PC-3 (cell line): ENCODE measurements at regions not wholly inside any gene's neighbourhood (a gene's known extent, or its start where the extent isn't known, plus 50 kb on each side); places are given as distances from the start of the nearest gene placed in this dataset.
A peak's percentile ranks its signal among the peaks of the same experiment; 100 is the strongest.

Experiments
- ATAC-seq: fragments of 200-7000 bp; cut with Tn5 transposase; 2 replicates; pipeline ENCODE4 v1.9.1; 2020; ENCODE audit warnings: mild to moderate bottlenecking, moderate library complexity
- BruUV-seq: library from RNA; stranded (reverse); fragments of 400-500 nt; replicated peaks from 2 replicates; lab custom pipeline; 2021; lab: Mats Ljungman, UMichigan
- CTCF ChIA-PET: fragments of 300-600 bp; sonication (Branson Sonifier 250); formaldehyde crosslinking; loops from one replicate; lab custom pipeline; 2022; ENCODE audit warnings: antibody characterized with exemption; lab: Charles Lee
- POLR2A ChIA-PET: fragments of 300-600 bp; sonication (Branson Sonifier 250); formaldehyde crosslinking; loops from one replicate; lab custom pipeline; 2022; ENCODE audit warnings: antibody characterized with exemption; ENCODE audit not compliant: unreplicated experiment; lab: Charles Lee
- DNase-seq: peaks from one replicate; pipeline ENCODE4 v3.0.0-alpha.2; 2015
- H2AFZ ChIP-seq: fragments of 300-600 bp; sonication (generic); 2 replicates; pipeline ENCODE4 v1.6.0; 2016; ENCODE audit warnings: antibody characterized with exemption, low read length
- H3F3A ChIP-seq: fragments of 300-600 bp; sonication (generic); one replicate; pipeline ENCODE4 v1.6.0; 2017; ENCODE audit warnings: antibody characterized with exemption, low read length, control low read depth, mild to moderate bottlenecking; ENCODE audit not compliant: unreplicated experiment
- H3K27ac ChIP-seq: fragments of 300-600 bp; sonication (generic); 2 replicates; pipeline ENCODE4 v1.5.1; 2016; ENCODE audit warnings: mild to moderate bottlenecking, low read length
- H3K27me3 ChIP-seq: fragments of 300-600 bp; sonication (generic); 2 replicates; pipeline ENCODE4 v1.6.1; 2016; ENCODE audit warnings: low read length, mixed read lengths
- H3K36me3 ChIP-seq: fragments of 300-600 bp; sonication (generic); 2 replicates; pipeline ENCODE4 v1.6.1; 2016; ENCODE audit warnings: low read depth, mixed run types, low read length, mixed read lengths
- H3K4me1 ChIP-seq: fragments of 300-600 bp; sonication (generic); 2 replicates; pipeline ENCODE4 v1.5.1; 2016; ENCODE audit warnings: low read length; ENCODE audit not compliant: insufficient read depth
- H3K4me2 ChIP-seq: fragments of 300-600 bp; sonication (generic); 2 replicates; pipeline ENCODE4 v1.6.0; 2016; ENCODE audit warnings: low read length
- H3K4me3 ChIP-seq: fragments of 300-600 bp; sonication (generic); 2 replicates; pipeline ENCODE4 v1.5.1; 2016; ENCODE audit warnings: mild to moderate bottlenecking, low read length, mixed read lengths
- H3K79me2 ChIP-seq: fragments of 300-600 bp; sonication (generic); 2 replicates; pipeline ENCODE4 v1.6.1; 2017; ENCODE audit warnings: low read length, mixed read lengths
- H3K9ac ChIP-seq: fragments of 300-600 bp; sonication (generic); 2 replicates; pipeline ENCODE4 v1.6.0; 2016; ENCODE audit warnings: mild to moderate bottlenecking, low read length
- H3K9me2 ChIP-seq: fragments of 300-600 bp; sonication (generic); replicated peaks from 2 replicates; pipeline ENCODE4 v1.6.1; 2016; ENCODE audit warnings: mixed run types, low read length, mixed read lengths
- H3K9me3 ChIP-seq: fragments of 300-600 bp; sonication (generic); 2 replicates; pipeline ENCODE4 v1.6.1; 2016; ENCODE audit warnings: low read length, mixed read lengths
- H4K20me1 ChIP-seq: fragments of 300-600 bp; sonication (generic); 2 replicates; pipeline ENCODE4 v1.6.1; 2016; ENCODE audit warnings: low read length, mixed read lengths
- CTCF ChIP-seq: fragments of 300-600 bp; sonication (generic); conservative IDR thresholded peaks from 2 replicates; pipeline ENCODE4 v1.5.1; 2017; ENCODE audit warnings: antibody characterized with exemption, low read depth, mild to moderate bottlenecking, low read length
- EZH2 ChIP-seq: fragments of 300-600 bp; sonication (generic); IDR thresholded peaks from one replicate; pipeline ENCODE4 v1.6.1; 2017; ENCODE audit warnings: antibody characterized with exemption, mild to moderate bottlenecking, low read length; ENCODE audit not compliant: unreplicated experiment
- EZH2phosphoT487 ChIP-seq: fragments of 300-600 bp; sonication (generic); IDR thresholded peaks from 2 replicates; pipeline ENCODE4 v1.6.1; 2018; ENCODE audit warnings: mild to moderate bottlenecking, antibody characterized with exemption, low read length, borderline replicate concordance
- intact Hi-C: fragments of 100-400 bp; cut with micrococcal nuclease; formaldehyde crosslinking; loops from 2 replicates; pipeline ENCODE4 v1.9.0; 2023

- H3K79me2 ChIP-seq = no peaks in the 10 kb centered on the region
- no peak for ATAC-seq
Observed at GRCh38 chr3:170787464-170787863, 82.5 kb downstream of the RPL22L1 start.

GRCh38 chr3:170785454-170785853, 84.5 kb downstream of the RPL22L1 start:
- Histone ChIP-seq H3K4me1 (peaks cover 9% of the 10 kb centered on the region; the same call in 1 of the 2 replicates), H3K9ac (no peak overlapping the region), H3K9me2 (no peaks in the 10 kb centered on the region), H2AFZ (peak overlapping the region; percentile 28), H3K9me3 (no peaks in the 10 kb centered on the region), H3K36me3 (no peaks in the 10 kb centered on the region), H4K20me1 (no peaks in the 10 kb centered on the region), H3F3A (no peaks in the 10 kb centered on the region), H3K27me3 (no peaks in the 10 kb centered on the region), H3K4me2 (no peak overlapping the region), H3K27ac (no peak overlapping the region), H3K4me3 (no peak overlapping the region), H3K79me2 (no peaks in the 10 kb centered on the region)
- BruUV-seq = no TSS peak
- intact Hi-C loops = no loop called here
- no peak for DNase-seq
- ChIA-PET CTCF (no interaction called here), POLR2A (no interaction called here)
- no peak for ATAC-seq
- TF ChIP-seq EZH2phosphoT487 (no peak), CTCF (no peak), EZH2 (no peak)

More at GRCh38 chr3:170787464-170787863, 82.5 kb downstream of the RPL22L1 start:
- intact Hi-C loops = no loop called here
- CTCF ChIA-PET = no interaction called here
- H3K9me2 ChIP-seq = no peaks in the 10 kb centered on the region
- no peak overlapping the region for H3K4me2 ChIP-seq
- no peak overlapping the region for H3K27ac ChIP-seq
- no peak overlapping the region for H3K4me3 ChIP-seq
- no peak for DNase-seq
- POLR2A ChIA-PET = no interaction called here
- H3K4me1 ChIP-seq = peaks cover 9% of the 10 kb centered on the region; the same call in 1 of the 2 replicates
- no peaks in the 10 kb centered on the region for H4K20me1 ChIP-seq
- BruUV-seq = no TSS peak
- H3K36me3 ChIP-seq = no peaks in the 10 kb centered on the region
- no peaks in the 10 kb centered on the region for H3F3A ChIP-seq
- TF ChIP-seq EZH2 (no peak), CTCF (no peak), EZH2phosphoT487 (no peak)
- H3K27me3 ChIP-seq = no peaks in the 10 kb centered on the region
- H2AFZ ChIP-seq = no peak overlapping the region
- H3K9me3 ChIP-seq = no peaks in the 10 kb centered on the region
- no peak overlapping the region for H3K9ac ChIP-seq

GRCh38 chr3:170784406-170784805, 85.6 kb downstream of the RPL22L1 start:
- POLR2A ChIA-PET = no interaction called here
- DNase-seq = no peak
- BruUV-seq = no TSS peak
- H3K4me2 ChIP-seq = no peak overlapping the region
- intact Hi-C loops = no loop called here
- H4K20me1 ChIP-seq = no peaks in the 10 kb centered on the region
- no peaks in the 10 kb centered on the region for H3K9me2 ChIP-seq
- H3F3A ChIP-seq = no peaks in the 10 kb centered on the region
- no peak overlapping the region for H3K27ac ChIP-seq
- no peak overlapping the region for H2AFZ ChIP-seq
- H3K4me1 ChIP-seq = peaks cover 9% of the 10 kb centered on the region; the same call in 1 of the 2 replicates
- no peaks in the 10 kb centered on the region for H3K79me2 ChIP-seq
- no peak overlapping the region for H3K9ac ChIP-seq
- H3K9me3 ChIP-seq = no peaks in the 10 kb centered on the region
- no peaks in the 10 kb centered on the region for H3K36me3 ChIP-seq
- no peaks in the 10 kb centered on the region for H3K27me3 ChIP-seq
- no peak overlapping the region for H3K4me3 ChIP-seq
- CTCF ChIA-PET = no interaction called here
- TF ChIP-seq CTCF = no peak
- TF ChIP-seq EZH2phosphoT487 = no peak
- TF ChIP-seq EZH2 = no peak
- no peak for ATAC-seq
